T-cell (primary cell): ENCODE measurements at regions not wholly inside any gene's neighbourhood (a gene's known extent, or its start where the extent isn't known, plus 50 kb on each side); places are given as distances from the start of the nearest gene placed in this dataset.

Experiments
- ATAC-seq, 4 experiments: fragments of 200-7000 bp in 3 of 4; fragments of 150-1000 bp in 1 of 4; cut with Tn5 transposase; replicated peaks in 1 of 4; 1 replicate in 3 of 4; 2 replicates in 1 of 4; pipeline ENCODE4 v1.10.0; 2021; ENCODE audit warnings: moderate library complexity in 3 of 4, mild to moderate bottlenecking in 2 of 4, moderate number of reproducible peaks in 1 of 4
- CTCF ChIA-PET, 2 donors: fragments of 300-600 bp; sonication (Branson Sonifier 250); formaldehyde crosslinking; loops; one replicate each; lab custom pipeline; 2022; ENCODE audit warnings: antibody characterized with exemption in 2 of 2; lab: Charles Lee
- POLR2A ChIA-PET, 2 donors: fragments of 300-600 bp; sonication (Branson Sonifier 250); formaldehyde crosslinking; loops; one replicate each; lab custom pipeline; 2022; ENCODE audit warnings: antibody characterized with exemption in 2 of 2; lab: Charles Lee
- DNase-seq, 35 experiments: peaks; one replicate each; pipeline versions ENCODE4 v3.0.0 to v3.0.0-alpha.2; 2013 to 2023
- H3K27ac ChIP-seq: one replicate; pipeline ENCODE4 v1.5.1; 2013; ENCODE audit warnings: low read length
- H3K27me3 ChIP-seq, 2 experiments: replicated peaks in 1 of 2; 1 replicate in 1 of 2; 2 replicates in 1 of 2; pipeline versions ENCODE4 v1.6.1 to v1.7.0; 2013; ENCODE audit warnings: low read length in 1 of 2, mixed read lengths in 1 of 2; ENCODE audit not compliant: control insufficient read depth in 2 of 2, insufficient read depth in 2 of 2; ENCODE audit errors: extremely low read depth in 1 of 2
- H3K36me3 ChIP-seq, 2 donors: 1 replicate in 1 of 2; 2 replicates in 1 of 2; pipeline versions ENCODE4 v1.6.1 to v1.7.0; 2013; ENCODE audit warnings: low read length in 1 of 2; ENCODE audit not compliant: control insufficient read depth in 2 of 2, insufficient read depth in 1 of 2; ENCODE audit errors: extremely low read depth in 1 of 2
- H3K4me1 ChIP-seq, 2 experiments: 1 replicate in 1 of 2; 2 replicates in 1 of 2; pipeline versions ENCODE4 v1.6.1 to v1.7.0; 2013; ENCODE audit warnings: low read length in 2 of 2, mixed read lengths in 1 of 2; ENCODE audit not compliant: insufficient read depth in 2 of 2, control insufficient read depth in 1 of 2; ENCODE audit errors: extremely low read depth in 1 of 2
- H3K4me3 ChIP-seq, 2 donors: 1 replicate in 1 of 2; 2 replicates in 1 of 2; pipeline versions ENCODE4 v1.5.1 to v1.7.0; 2013; ENCODE audit warnings: mild to moderate bottlenecking in 2 of 2, low read length in 1 of 2, moderate library complexity in 1 of 2; ENCODE audit not compliant: control insufficient read depth in 1 of 2; ENCODE audit errors: extremely low read depth in 1 of 2
- H3K9me3 ChIP-seq: 2 replicates; pipeline ENCODE4 v1.7.0; 2013
- H3K27ac Mint-ChIP-seq, 2 donors: one replicate each; pipeline ENCODE4 v1.8.0; 2020 to 2021; ENCODE audit warnings: mild to moderate bottlenecking in 2 of 2, mixed read lengths in 2 of 2
- H3K27me3 Mint-ChIP-seq, 2 donors: one replicate each; pipeline ENCODE4 v1.8.0; 2021 to 2022; ENCODE audit warnings: mixed read lengths in 2 of 2
- H3K36me3 Mint-ChIP-seq: one replicate; pipeline ENCODE4 v1.8.0; 2021; ENCODE audit warnings: mixed read lengths
- H3K4me1 Mint-ChIP-seq, 3 donors: one replicate each; pipeline ENCODE4 v1.8.0; 2020 to 2022; ENCODE audit warnings: mixed read lengths in 3 of 3, mild to moderate bottlenecking in 1 of 3
- H3K4me3 Mint-ChIP-seq, 3 donors: one replicate each; pipeline ENCODE4 v1.8.0; 2020 to 2022; ENCODE audit warnings: mild to moderate bottlenecking in 3 of 3, mixed read lengths in 3 of 3, moderate library complexity in 3 of 3
- H3K9me3 Mint-ChIP-seq, 3 donors: one replicate each; pipeline ENCODE4 v1.8.0; 2020 to 2022; ENCODE audit warnings: mixed read lengths in 3 of 3
- WGBS: methylation state at CpG from one replicate; pipeline ENCODE4 v1.1.5; 2013; ENCODE audit warnings: missing lambda C conversion rate; ENCODE audit not compliant: insufficient coverage; 5-methylcytosine and 5-hydroxymethylcytosine counted together

- CTCF ChIA-PET, result no interaction called here
- Mint-ChIP-seq H3K27me3 (peaks cover 0 to 3% of the 10 kb centered on the region in 2 donors), H3K9me3 (peaks cover 0 to 8% (median 3%) of the 10 kb centered on the region in 3 donors), H3K4me1 (no peaks in the 10 kb centered on the region), H3K4me3 (no peak overlapping the region), H3K36me3 (no peaks in the 10 kb centered on the region), H3K27ac (peak overlapping the region in 1 of 2 donors; percentile 7)
- DNase-seq (no peak), ATAC-seq (no peak)
- Histone ChIP-seq H3K9me3 (no peaks in the 10 kb centered on the region), H3K4me3 (no peak overlapping the region), H3K36me3 (no peaks in the 10 kb centered on the region), H3K27ac (no peak overlapping the region), H3K27me3 (no peaks in the 10 kb centered on the region), H3K4me1 (no peaks in the 10 kb centered on the region)
- WGBS, result 37% methylated on average over 2 of the region's 4 CpGs
- POLR2A ChIA-PET, result no interaction called here
These were observed 138.9 kb downstream of the PTH2R start for GRCh38 chr2:208545403-208546042.

- Histone ChIP-seq H3K9me3 (no peaks in the 10 kb centered on the region), H3K36me3 (no peaks in the 10 kb centered on the region), H3K4me1 (no peaks in the 10 kb centered on the region), H3K27ac (no peak overlapping the region), H3K4me3 (no peak overlapping the region), H3K27me3 (no peaks in the 10 kb centered on the region)
- CTCF ChIA-PET, result no interaction called here
- Mint-ChIP-seq H3K4me1 (no peaks in the 10 kb centered on the region), H3K27me3 (peaks cover 0 to 3% of the 10 kb centered on the region in 2 donors), H3K36me3 (no peaks in the 10 kb centered on the region), H3K4me3 (no peak overlapping the region), H3K27ac (no peak overlapping the region), H3K9me3 (peaks cover 0 to 7% (median 3%) of the 10 kb centered on the region in 3 donors)
- POLR2A ChIA-PET, result no interaction called here
- no peak for ATAC-seq
- no CpG with 5 or more reads among the region's 1 CpG for WGBS
- no peak for DNase-seq
These were observed 139.5 kb downstream of the PTH2R start for GRCh38 chr2:208546107-208546506.

DNA sequence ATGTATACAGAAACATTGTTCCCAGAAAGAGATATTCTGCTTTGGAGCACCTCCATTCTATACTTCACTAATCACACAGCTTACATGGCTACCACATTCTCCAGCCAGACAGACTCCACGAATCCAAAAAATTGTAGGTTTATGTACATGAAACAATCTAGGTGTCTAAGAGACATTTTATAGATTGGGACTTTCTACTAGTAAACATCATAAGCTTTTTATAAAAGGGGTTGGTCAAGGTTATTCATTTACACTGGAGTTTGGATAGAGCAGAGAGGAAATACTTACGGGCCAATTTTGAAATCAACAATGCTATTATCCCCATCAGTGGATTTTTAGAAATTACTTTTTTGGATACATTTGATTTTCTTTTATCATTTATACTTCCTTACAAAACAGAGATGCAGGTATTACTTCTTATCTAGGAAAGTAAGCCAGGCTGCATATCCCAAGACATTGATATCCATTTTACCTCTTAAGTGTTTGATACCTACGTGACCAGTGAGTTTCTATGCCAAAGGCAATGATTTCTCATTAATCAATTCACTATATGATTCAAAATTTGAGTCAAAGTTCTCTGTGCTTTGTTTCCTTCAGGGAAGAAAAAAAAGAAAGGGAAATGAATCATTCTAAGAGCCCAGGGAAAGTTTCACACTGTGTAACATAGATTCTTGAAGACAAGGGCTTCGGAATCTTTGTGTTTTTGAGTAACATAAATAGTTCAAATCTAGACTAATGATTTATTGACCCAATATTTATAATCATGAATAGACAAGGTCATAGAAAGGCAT lies 140.5 kb downstream of the PTH2R start:
- no peak overlapping the region for H3K4me3 ChIP-seq
- ChIA-PET POLR2A (no interaction called here), CTCF (no interaction called here)
- Mint-ChIP-seq H3K4me1 (no peaks in the 10 kb centered on the region), H3K36me3 (no peaks in the 10 kb centered on the region), H3K4me3 (no peak overlapping the region), H3K27ac (no peak overlapping the region), H3K27me3 (peaks cover 0 to 3% of the 10 kb centered on the region in 2 donors), H3K9me3 (peaks cover 0 to 3% (median 0%) of the 10 kb centered on the region in 3 donors)
- no peaks in the 10 kb centered on the region for H3K9me3 ChIP-seq
- no peaks in the 10 kb centered on the region for H3K36me3 ChIP-seq
- H3K27ac ChIP-seq, result no peak overlapping the region
- H3K27me3 ChIP-seq, result no peaks in the 10 kb centered on the region
- ATAC-seq, result no peak
- no peaks in the 10 kb centered on the region for H3K4me1 ChIP-seq
- WGBS, result no CpG with 5 or more reads among the region's 4 CpGs
- no peak for DNase-seq

DNA sequence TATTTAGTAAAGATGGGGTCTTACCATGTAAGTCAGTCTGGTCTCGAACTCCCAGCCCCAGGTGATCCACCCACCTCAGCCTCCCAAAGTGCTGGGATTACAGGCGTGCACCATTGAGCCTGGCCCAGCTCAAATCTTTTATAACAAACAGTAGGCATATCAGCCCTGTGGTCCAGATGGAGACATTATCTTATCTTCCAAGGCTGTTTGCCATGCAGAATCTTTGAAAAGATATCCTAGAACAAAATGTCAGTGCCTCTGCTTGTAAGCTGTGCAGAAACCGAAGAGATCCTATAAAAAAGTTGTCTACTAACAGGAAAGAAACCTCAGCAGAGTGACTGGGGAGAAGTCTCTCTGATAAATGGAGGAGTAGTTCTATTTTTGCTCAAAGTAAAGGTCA lies 142.1 kb downstream of the PTH2R start:
- peaks cover 0 to 3% (median 0%) of the 10 kb centered on the region in 3 donors for H3K9me3 Mint-ChIP-seq
- H3K27me3 Mint-ChIP-seq, result no peaks in the 10 kb centered on the region
- WGBS, result 60% methylated on average over 2 of the region's 3 CpGs

DNA sequence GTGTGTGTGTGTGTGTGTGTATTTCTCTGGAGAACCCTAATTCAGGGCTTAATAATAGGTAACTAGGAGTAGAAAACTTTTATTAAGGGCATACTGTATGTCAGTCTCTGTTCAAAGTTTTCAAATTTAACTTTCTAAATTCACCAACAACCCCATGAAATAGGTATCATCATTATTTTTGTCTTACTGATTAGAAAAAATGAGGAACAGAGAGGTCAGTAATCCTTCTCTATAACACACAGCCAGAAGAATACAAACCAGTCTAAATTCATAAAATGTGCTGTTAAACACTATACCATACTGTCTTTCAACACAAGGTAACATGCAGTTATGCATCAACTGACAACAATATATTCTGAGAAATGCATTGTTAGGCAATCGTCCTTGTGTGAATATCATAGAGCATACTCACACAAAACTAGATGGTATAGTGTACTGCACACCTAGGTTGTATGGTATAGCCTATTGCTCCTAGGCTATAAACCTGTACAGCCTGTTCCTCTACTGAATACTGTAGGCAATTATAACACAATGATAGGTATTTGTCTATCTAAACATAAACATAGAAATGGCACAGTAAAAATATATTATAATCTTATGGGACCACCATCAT lies 143.1 kb downstream of the PTH2R start:
- Histone ChIP-seq H3K36me3 (no peaks in the 10 kb centered on the region), H3K4me1 (no peaks in the 10 kb centered on the region), H3K27ac (no peak overlapping the region), H3K27me3 (no peaks in the 10 kb centered on the region), H3K9me3 (no peaks in the 10 kb centered on the region), H3K4me3 (no peak overlapping the region)
- no peak overlapping the region for H3K4me3 Mint-ChIP-seq
- H3K27me3 Mint-ChIP-seq, result no peaks in the 10 kb centered on the region
- peaks cover 0 to 3% (median 0%) of the 10 kb centered on the region in 3 donors for H3K9me3 Mint-ChIP-seq
- no peak overlapping the region for H3K27ac Mint-ChIP-seq
- POLR2A ChIA-PET, result interaction anchor here in 1 of 2 donors (0.6 kb wide), 1 partner anchor 43 kb away, joined by 4 read pairs; no protein-coding TSS in a partner anchor
- WGBS, result no CpG with 5 or more reads among the region's 1 CpG
- H3K36me3 Mint-ChIP-seq, result no peaks in the 10 kb centered on the region
- ATAC-seq (no peak), DNase-seq (no peak)
- no peaks in the 10 kb centered on the region for H3K4me1 Mint-ChIP-seq
- CTCF ChIA-PET, result no interaction called here

More for the DNA sequence above, 142.1 kb downstream of the PTH2R start:
- ChIA-PET POLR2A (no interaction called here), CTCF (no interaction called here)
- Mint-ChIP-seq H3K4me3 (no peak overlapping the region), H3K27ac (no peak overlapping the region), H3K36me3 (no peaks in the 10 kb centered on the region), H3K4me1 (no peaks in the 10 kb centered on the region)
- no peaks in the 10 kb centered on the region for H3K4me1 ChIP-seq
- ATAC-seq (no peak), DNase-seq (no peak)
- no peaks in the 10 kb centered on the region for H3K9me3 ChIP-seq
- H3K27ac ChIP-seq, result no peak overlapping the region
- H3K36me3 ChIP-seq, result no peaks in the 10 kb centered on the region
- H3K4me3 ChIP-seq, result no peak overlapping the region
- H3K27me3 ChIP-seq, result no peaks in the 10 kb centered on the region

- no peak for DNase-seq
- no peak overlapping the region for H3K4me3 ChIP-seq
- no peak overlapping the region for H3K27ac Mint-ChIP-seq
These were observed 146.4 kb downstream of the PTH2R start for GRCh38 chr2:208552943-208553342.

More at GRCh38 chr2:208552943-208553342, 146.4 kb downstream of the PTH2R start:
- no peak for ATAC-seq
- H3K27ac ChIP-seq, result no peak overlapping the region
- no peaks in the 10 kb centered on the region for H3K4me1 Mint-ChIP-seq
- no CpG with 5 or more reads among the region's 1 CpG for WGBS
- ChIA-PET CTCF (no interaction called here), POLR2A (no interaction called here)
- no peaks in the 10 kb centered on the region for H3K36me3 ChIP-seq
- no peaks in the 10 kb centered on the region for H3K9me3 Mint-ChIP-seq
- no peak overlapping the region for H3K4me3 Mint-ChIP-seq
- no peaks in the 10 kb centered on the region for H3K4me1 ChIP-seq
- no peaks in the 10 kb centered on the region for H3K27me3 Mint-ChIP-seq
- no peaks in the 10 kb centered on the region for H3K27me3 ChIP-seq
- no peaks in the 10 kb centered on the region for H3K9me3 ChIP-seq
- no peaks in the 10 kb centered on the region for H3K36me3 Mint-ChIP-seq
